ENCODE measurements at regions not wholly inside any gene's neighbourhood (a gene's known extent, or its start where the extent isn't known, plus 50 kb on each side); places are given as distances from the start of the nearest gene placed in this dataset.
"Not testable (repeated sequence)": the region's sequence is repeated elsewhere in the genome, so short reads cannot be mapped to it uniquely, and the experiment has no call there.

DNA sequence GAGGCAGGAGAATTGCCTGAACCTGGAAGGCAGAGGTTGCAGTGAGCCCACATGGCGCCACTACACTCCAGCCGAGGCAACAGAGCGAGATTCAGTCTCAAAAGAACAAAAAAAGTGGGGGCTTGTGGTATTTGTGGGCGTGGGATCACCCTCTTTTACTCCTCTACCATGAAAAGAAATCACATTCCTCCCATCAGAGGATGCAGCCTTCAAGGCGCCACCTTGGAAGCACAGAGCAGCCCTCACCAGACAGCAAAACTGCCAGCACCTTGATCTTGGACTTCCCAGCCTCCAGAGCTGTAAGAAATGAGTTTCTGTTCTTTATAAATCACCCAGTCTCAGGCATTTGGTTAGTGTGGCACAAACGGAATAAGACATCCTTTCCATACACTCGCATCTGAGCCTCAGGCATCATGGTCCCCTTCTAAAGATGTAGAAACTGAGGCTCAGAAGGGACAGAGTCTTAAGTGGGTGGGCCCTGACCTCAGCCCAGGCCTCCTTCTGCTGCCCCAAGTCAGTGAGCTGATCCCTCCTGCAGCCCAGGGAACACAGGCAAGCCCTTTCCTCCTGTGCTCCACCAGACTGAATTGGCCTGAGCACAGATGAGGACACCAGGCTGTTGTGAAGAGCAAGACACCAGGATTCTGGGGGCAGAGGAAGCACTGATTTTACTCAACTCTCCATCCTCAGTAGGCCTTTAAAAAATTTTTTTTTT lies 201.7 kb upstream of the LINGO1 start:
- no peak overlapping the region for H3K4me3 ChIP-seq
- TF ChIP-seq POLR2AphosphoS5 (IDR thresholded peaks at IDR 0.05): no peak
- TF ChIP-seq, protein P1, sequence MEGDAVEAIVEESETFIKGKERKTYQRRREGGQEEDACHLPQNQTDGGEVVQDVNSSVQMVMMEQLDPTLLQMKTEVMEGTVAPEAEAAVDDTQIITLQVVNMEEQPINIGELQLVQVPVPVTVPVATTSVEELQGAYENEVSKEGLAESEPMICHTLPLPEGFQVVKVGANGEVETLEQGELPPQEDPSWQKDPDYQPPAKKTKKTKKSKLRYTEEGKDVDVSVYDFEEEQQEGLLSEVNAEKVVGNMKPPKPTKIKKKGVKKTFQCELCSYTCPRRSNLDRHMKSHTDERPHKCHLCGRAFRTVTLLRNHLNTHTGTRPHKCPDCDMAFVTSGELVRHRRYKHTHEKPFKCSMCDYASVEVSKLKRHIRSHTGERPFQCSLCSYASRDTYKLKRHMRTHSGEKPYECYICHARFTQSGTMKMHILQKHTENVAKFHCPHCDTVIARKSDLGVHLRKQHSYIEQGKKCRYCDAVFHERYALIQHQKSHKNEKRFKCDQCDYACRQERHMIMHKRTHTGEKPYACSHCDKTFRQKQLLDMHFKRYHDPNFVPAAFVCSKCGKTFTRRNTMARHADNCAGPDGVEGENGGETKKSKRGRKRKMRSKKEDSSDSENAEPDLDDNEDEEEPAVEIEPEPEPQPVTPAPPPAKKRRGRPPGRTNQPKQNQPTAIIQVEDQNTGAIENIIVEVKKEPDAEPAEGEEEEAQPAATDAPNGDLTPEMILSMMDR (IDR thresholded peaks at IDR 0.05): no peak
- TF ChIP-seq EP300 (IDR thresholded peaks at IDR 0.05): no peak
- TF ChIP-seq POLR2A (IDR thresholded peaks at IDR 0.05): no peak
- H3K4me1 ChIP-seq: no peaks in the 10 kb centered on the region
- no peak overlapping the region for H3K27ac ChIP-seq
- H3K36me3 ChIP-seq: no peaks in the 10 kb centered on the region
- DNase-seq: no peak
- intact Hi-C loops (cut with DNase I; ENCODE audit: low total_unique reads): no loop called here
- 82 to 97% (median 89%) methylated on average over 7 of the region's 7 CpGs for WGBS, 5 donors
- H3K9me3 ChIP-seq: no peaks in the 10 kb centered on the region
- peaks cover 2 to 72% (median 9%) of the 10 kb centered on the region in 3 donors for H3K27me3 ChIP-seq

DNA sequence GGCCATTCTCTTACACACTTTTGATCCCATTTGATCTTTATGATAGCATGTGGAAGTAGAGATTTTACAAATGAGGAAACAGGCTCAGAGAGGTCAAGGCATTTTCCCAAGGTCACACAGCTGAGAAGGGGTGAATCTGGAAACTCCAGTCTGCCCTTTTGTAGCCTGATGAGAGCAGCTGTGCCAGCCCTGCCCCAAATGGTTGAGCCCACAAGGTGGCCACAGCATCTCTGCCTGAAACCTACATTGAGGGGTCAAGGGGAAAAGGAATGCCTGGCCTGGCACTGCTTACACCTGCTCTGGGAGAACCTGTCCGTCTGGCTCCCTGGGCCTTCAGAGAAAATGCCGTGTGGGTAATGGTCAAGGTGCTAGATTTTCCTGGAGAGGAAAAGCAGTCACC lies 200.2 kb upstream of the LINGO1 start:
- no peaks in the 10 kb centered on the region for H3K36me3 ChIP-seq
- H3K4me1 ChIP-seq: no peaks in the 10 kb centered on the region
- intact Hi-C loops (cut with DNase I; ENCODE audit: low total_unique reads): no loop called here
- DNase-seq: no peak
- 47 to 74% (median 55%) methylated on average over 2 of the region's 2 CpGs for WGBS, 5 donors
- peaks cover 2 to 57% (median 9%) of the 10 kb centered on the region in 3 donors for H3K27me3 ChIP-seq
- H3K9me3 ChIP-seq: no peaks in the 10 kb centered on the region
- no peak overlapping the region for H3K27ac ChIP-seq
- TF ChIP-seq EP300 (IDR thresholded peaks at IDR 0.05) (no peak), POLR2AphosphoS5 (IDR thresholded peaks at IDR 0.05) (no peak), POLR2A (IDR thresholded peaks at IDR 0.05) (no peak)
- TF ChIP-seq, protein P1 (IDR thresholded peaks at IDR 0.05): no peak
- H3K4me3 ChIP-seq: no peak overlapping the region

DNA sequence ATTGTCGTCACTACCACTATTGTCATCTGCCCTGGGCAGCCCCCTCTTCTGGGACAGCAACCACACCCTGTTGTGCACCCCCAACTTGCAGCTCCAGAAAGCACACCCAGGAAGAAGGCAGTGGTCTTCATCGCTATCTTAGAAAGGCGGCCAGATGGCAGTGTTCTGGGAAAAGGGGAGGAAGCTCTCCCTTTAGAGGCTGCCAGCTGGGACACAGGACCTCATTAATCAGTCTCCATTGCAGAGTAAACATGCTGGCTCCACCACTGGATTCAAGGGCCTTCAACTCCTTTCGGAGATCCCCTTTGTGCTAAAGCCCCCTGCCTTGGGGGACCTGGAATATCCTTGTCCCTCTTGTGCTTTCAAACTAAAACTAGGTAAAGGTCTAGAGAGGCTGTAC lies 199.3 kb upstream of the LINGO1 start:
- Histone ChIP-seq H3K27ac (no peak overlapping the region), H3K4me1 (no peaks in the 10 kb centered on the region), H3K27me3 (peaks cover 0 to 48% (median 7%) of the 10 kb centered on the region in 3 donors), H3K36me3 (no peaks in the 10 kb centered on the region), H3K4me3 (no peak overlapping the region), H3K9me3 (no peaks in the 10 kb centered on the region)
- WGBS, 5 donors: 40 to 56% (median 47%) methylated on average over 4 of the region's 4 CpGs
- peak in 1 of 2 donors; percentile 71 for DNase-seq
- intact Hi-C loops (cut with DNase I; ENCODE audit: low total_unique reads): no loop called here
- TF ChIP-seq, protein P1 (IDR thresholded peaks at IDR 0.05): no peak
- no peak for TF ChIP-seq POLR2A (IDR thresholded peaks at IDR 0.05)
- TF ChIP-seq EP300 (IDR thresholded peaks at IDR 0.05): no peak
- TF ChIP-seq POLR2AphosphoS5 (IDR thresholded peaks at IDR 0.05): no peak

DNA sequence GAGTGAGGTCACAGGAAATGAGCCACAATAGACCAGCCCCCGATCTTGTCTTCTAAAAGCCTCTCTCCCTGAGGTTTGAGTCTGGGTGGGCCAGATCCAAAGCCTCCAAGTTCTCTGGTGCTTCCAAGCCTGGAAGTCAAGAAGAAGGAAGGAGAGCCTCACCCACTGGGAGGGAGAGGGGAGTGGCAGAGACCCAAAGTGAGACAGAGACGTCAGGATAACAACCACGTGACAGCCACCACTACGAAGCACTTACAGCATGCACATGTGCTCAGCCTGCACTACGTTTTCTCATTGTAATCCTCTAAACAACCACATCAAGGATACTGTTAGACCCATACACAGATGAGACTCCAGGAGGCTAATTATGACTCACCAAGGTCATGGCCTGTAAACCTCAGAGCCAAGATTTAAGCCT lies 197.3 kb upstream of the LINGO1 start:
- H3K4me3 ChIP-seq: no peak overlapping the region
- 26 to 53% (median 38%) methylated on average over 5 of the region's 5 CpGs for WGBS, 5 donors
- peak in 1 of 2 donors; percentile 67 for DNase-seq
- H3K9me3 ChIP-seq: no peaks in the 10 kb centered on the region
- no peaks in the 10 kb centered on the region for H3K36me3 ChIP-seq
- H3K4me1 ChIP-seq: no peaks in the 10 kb centered on the region
- intact Hi-C loops (cut with DNase I; ENCODE audit: low total_unique reads): no loop called here
- H3K27me3 ChIP-seq: peaks cover 0 to 36% (median 0%) of the 10 kb centered on the region in 3 donors
- H3K27ac ChIP-seq: no peak overlapping the region
- TF ChIP-seq POLR2A (IDR thresholded peaks at IDR 0.05): no peak

DNA sequence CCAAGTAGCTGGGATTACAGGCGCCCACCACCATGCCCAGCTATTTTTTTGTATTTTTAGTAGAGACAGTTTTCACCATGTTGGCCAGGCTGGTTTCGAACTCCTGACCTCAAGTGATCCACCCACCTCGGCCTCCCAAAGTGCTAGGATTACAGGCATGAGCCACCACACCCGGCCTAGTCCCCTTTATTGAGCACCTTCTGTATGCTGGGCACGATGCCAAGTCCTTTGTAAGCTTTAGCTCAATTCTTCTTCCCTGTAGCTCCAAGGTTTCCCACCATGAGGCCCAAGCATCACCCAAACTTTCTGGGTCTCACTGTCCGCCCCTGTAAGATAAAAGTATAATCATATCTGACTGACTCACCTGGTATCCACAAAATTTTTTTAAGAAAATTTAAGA lies 196.6 kb upstream of the LINGO1 start:
- not testable (repeated sequence) for H3K4me1 ChIP-seq
- WGBS, 5 donors: 80 to 85% (median 83%) methylated on average over 6 of the region's 6 CpGs

More for the DNA sequence above, 196.6 kb upstream of the LINGO1 start:
- H3K4me3 ChIP-seq; DNase-seq; H3K27ac ChIP-seq; H3K9me3 ChIP-seq; H3K36me3 ChIP-seq; intact Hi-C loops (cut with DNase I; ENCODE audit: low total_unique reads): not testable (repeated sequence)
- H3K27me3 ChIP-seq: peaks cover 0 to 33% (median 0%) of the 10 kb centered on the region in 3 donors
